ENCODE measurements at regions not wholly inside any gene's neighbourhood (a gene's known extent, or its start where the extent isn't known, plus 50 kb on each side); places are given as distances from the start of the nearest gene placed in this dataset.

GRCh38 chr17:33504571-33504970 lies 211.5 kb upstream of the ASIC2 start:
- FAIRE-seq (no peak), DNase-seq (ENCODE audit: low read depth, low spot score) (no peak)
- Histone ChIP-seq H3K4me2 (ENCODE audit: insufficient read depth, low read length) (no peak overlapping the region), H3K36me3 (ENCODE audit: control insufficient read depth in 2 of 2, extremely low read depth in 1 of 2, insufficient read depth in 2 of 2, low read length in 2 of 2) (no peaks in the 10 kb centered on the region), H3K9me1 (replicated peaks; ENCODE audit: control insufficient read depth, extremely low read depth, insufficient read depth, low read length) (no peaks in the 10 kb centered on the region), H3K4me3 (replicated peaks in 1 of 3; ENCODE audit: insufficient read depth in 1 of 3, low read depth in 1 of 3, low read length in 3 of 3) (no peak overlapping the region), H3K9me3 (replicated peaks; ENCODE audit: control insufficient read depth, insufficient read depth, low read length) (no peaks in the 10 kb centered on the region), H4K20me1 (replicated peaks; ENCODE audit: control insufficient read depth, extremely low read depth, insufficient read depth, low read length) (no peaks in the 10 kb centered on the region), H3K27me3 (ENCODE audit: control insufficient read depth in 2 of 2, insufficient read depth in 2 of 2, low read length in 2 of 2) (no peaks in the 10 kb centered on the region), H3K27ac (ENCODE audit: insufficient read depth, low read depth, low read length) (no peak overlapping the region), H2AFZ (ENCODE audit: low read depth, low read length) (no peak overlapping the region), H3K79me2 (ENCODE audit: control insufficient read depth, insufficient read depth, low read length) (no peaks in the 10 kb centered on the region), H3K9ac (replicated peaks; ENCODE audit: extremely low read depth, insufficient read depth, low read length) (no peak overlapping the region), H3K4me1 (ENCODE audit: control insufficient read depth, extremely low read depth, insufficient read depth, low read length) (no peaks in the 10 kb centered on the region)
- intact Hi-C loops (cut with micrococcal nuclease): no loop called here
- TF ChIP-seq POLR2AphosphoS5 (IDR thresholded peaks at IDR 0.05; ENCODE audit: insufficient read depth, low read depth, low read length) (no peak), FOS (IDR thresholded peaks at IDR 0.05; ENCODE audit: borderline replicate concordance, insufficient read depth, low read length) (no peak), JUN (IDR thresholded peaks at IDR 0.05; ENCODE audit: borderline replicate concordance, insufficient read depth, insufficient read length, low read depth) (no peak), MAX (IDR thresholded peaks at IDR 0.05; ENCODE audit: insufficient read depth, insufficient read length) (no peak), GATA2 (IDR thresholded peaks at IDR 0.05; ENCODE audit: insufficient read depth, insufficient read length, low read depth, low read length) (no peak), MYC (IDR thresholded peaks at IDR 0.05; ENCODE audit: low read depth, low read length) (no peak), EZH2 (IDR thresholded peaks at IDR 0.05; ENCODE audit: borderline replicate concordance, low read depth, low read length, severe bottlenecking) (no peak), POLR2A (IDR thresholded peaks at IDR 0.05; ENCODE audit: low read depth, low read length) (no peak), CTCF (IDR thresholded peaks at IDR 0.05; ENCODE audit: extremely low read depth in 1 of 2, insufficient read depth in 1 of 2, low read depth in 1 of 2, low read length in 2 of 2) (no peak)
- ChIA-PET POLR2A (no interaction called here), CTCF (no interaction called here)
- dilution Hi-C loops (cut with MboI; ENCODE audit: extremely low pct_ligation_motif_present, low sequenced_read_pairs): no loop called here
- BruUV-seq (replicated peaks): no TSS peak

Data from endothelial cell of umbilical vein (primary cell).